Adrenal gland (tissue), 9 donors: ENCODE measurements at regions not wholly inside any gene's neighbourhood (a gene's known extent, or its start where the extent isn't known, plus 50 kb on each side); places are given as distances from the start of the nearest gene placed in this dataset.
"Not testable (repeated sequence)": the region's sequence is repeated elsewhere in the genome, so short reads cannot be mapped to it uniquely, and the experiment has no call there.

Source experiments
- DNase-seq, 7 donors: peaks; one replicate each; pipeline ENCODE4 v3.0.0-alpha.2; 2019 to 2020
- H3K27ac ChIP-seq, 5 donors: fragments of 200-600 bp; sonication (generic) in 4 of 5; 1 replicate in 3 of 5; 2 replicates in 2 of 5; pipeline versions ENCODE4 v1.5.1 to v1.8.0; 2016 to 2020; ENCODE audit warnings: mild to moderate bottlenecking in 1 of 5
- H3K27me3 ChIP-seq: fragments of 200-600 bp; 2 replicates; pipeline ENCODE4 v1.8.0; 2021
- H3K36me3 ChIP-seq, 2 donors: fragments of 200-600 bp; replicated peaks in 1 of 2; 1 replicate in 1 of 2; 2 replicates in 1 of 2; pipeline versions ENCODE4 v1.5.1 to v1.8.0; 2018 to 2022
- H3K4me1 ChIP-seq, 2 donors: fragments of 200-600 bp; replicated peaks in 1 of 2; 1 replicate in 1 of 2; 2 replicates in 1 of 2; pipeline versions ENCODE4 v1.5.1 to v1.8.0; 2018 to 2021
- H3K4me3 ChIP-seq, 4 donors: fragments of 200-600 bp; sonication (generic) in 3 of 4; one replicate each; pipeline ENCODE4 v1.5.1; 2016 to 2018
- H3K9me3 ChIP-seq, 3 donors: fragments of 200-600 bp; sonication (generic) in 1 of 3; replicated peaks in 1 of 3; 1 replicate in 2 of 3; 2 replicates in 1 of 3; pipeline versions ENCODE4 v1.5.1 to v1.8.0; 2016 to 2021
- CTCF ChIP-seq, 6 experiments: fragments of 450-650 bp in 4 of 6; fragments of 200-600 bp in 2 of 6; sonication (generic) in 1 of 6; IDR thresholded peaks; 1 replicate in 5 of 6; 2 replicates in 1 of 6; pipeline versions ENCODE4 v1.5.1 to v1.8.0; 2016 to 2021; ENCODE audit warnings: antibody characterized with exemption in 6 of 6, mild to moderate bottlenecking in 2 of 6, moderate library complexity in 1 of 6
- POLR2A ChIP-seq, 2 donors: fragments of 450-650 bp; IDR thresholded peaks; one replicate each; pipeline ENCODE4 v1.6.1; 2017; ENCODE audit warnings: antibody characterized with exemption in 2 of 2, mild to moderate bottlenecking in 2 of 2, moderate library complexity in 1 of 2
- WGBS, 4 donors: extraction: QIAGEN DNeasy Blood & Tissue Kit in 2 of 4; methylation state at CpG; one replicate each; pipeline versions ENCODE4 v1.1.5 to v1.1.7; 2013 to 2017; 5-methylcytosine and 5-hydroxymethylcytosine counted together
- intact Hi-C, 2 donors: fragments of 100-400 bp; cut with DNase I; formaldehyde crosslinking; loops; one replicate each; pipeline versions ENCODE4 v1.14.1 to v1.15.0; 2022 to 2023
- donor health status: healthy with polysubstance abuse.
- donor health status: Bipolar disorder and iron deficiency.
- donor health status: DM: yes; HTN: yes; CAD: no.
- donor health status: DM: no; HTN: no; CAD: no.
- donor health status: DM: no; HTN: no; CAD: no.

- TF ChIP-seq CTCF (IDR thresholded peaks at IDR 0.05) (no peak), POLR2A (IDR thresholded peaks at IDR 0.05) (no peak)
- no peaks in the 10 kb centered on the region for H3K4me1 ChIP-seq
- H3K4me3 ChIP-seq: no peak overlapping the region
- H3K27me3 ChIP-seq: no peaks in the 10 kb centered on the region
- 56 to 81% (median 68%) methylated on average over 7 of the region's 7 CpGs for WGBS, 4 donors
- intact Hi-C loops: no loop called here
- H3K9me3 ChIP-seq: no peaks in the 10 kb centered on the region
- H3K36me3 ChIP-seq: no peaks in the 10 kb centered on the region
- DNase-seq: no peak
- H3K27ac ChIP-seq: no peak overlapping the region
These were observed 188.1 kb upstream of the ETV3 start for GRCh38 chr1:157326173-157326859.

GRCh38 chr1:157325220-157325619 is 187.0 kb upstream of the ETV3 start:
- H3K4me1 ChIP-seq: no peaks in the 10 kb centered on the region
- no peak overlapping the region for H3K4me3 ChIP-seq
- intact Hi-C loops: no loop called here
- no peaks in the 10 kb centered on the region for H3K27me3 ChIP-seq
- TF ChIP-seq POLR2A (IDR thresholded peaks at IDR 0.05): no peak
- TF ChIP-seq CTCF (IDR thresholded peaks at IDR 0.05): no peak
- H3K9me3 ChIP-seq: no peaks in the 10 kb centered on the region
- no peaks in the 10 kb centered on the region for H3K36me3 ChIP-seq
- no peak overlapping the region for H3K27ac ChIP-seq
- no peak for DNase-seq
- 16 to 43% (median 20%) methylated on average over 1 of the region's 1 CpG for WGBS, 4 donors

- H3K4me1 ChIP-seq, H3K27me3 ChIP-seq, H3K36me3 ChIP-seq, intact Hi-C loops, DNase-seq, H3K9me3 ChIP-seq, H3K4me3 ChIP-seq, H3K27ac ChIP-seq: not testable (repeated sequence)
- WGBS, 4 donors: 85 to 100% (median 91%) methylated on average over 1 of the region's 1 CpG
These were observed 183.8 kb upstream of the ETV3 start for GRCh38 chr1:157321972-157322371.

- H3K9me3 ChIP-seq: no peaks in the 10 kb centered on the region
- intact Hi-C loops: no loop called here
- WGBS, 4 donors: 89 to 94% (median 91%) methylated on average over 5 of the region's 5 CpGs
- DNase-seq: no peak
- no peak overlapping the region for H3K27ac ChIP-seq
- no peaks in the 10 kb centered on the region for H3K27me3 ChIP-seq
- H3K4me3 ChIP-seq: no peak overlapping the region
- H3K4me1 ChIP-seq: no peaks in the 10 kb centered on the region
- no peaks in the 10 kb centered on the region for H3K36me3 ChIP-seq
- TF ChIP-seq CTCF (IDR thresholded peaks at IDR 0.05) (no peak), POLR2A (IDR thresholded peaks at IDR 0.05) (no peak)
These were observed 181.4 kb upstream of the ETV3 start for GRCh38 chr1:157319567-157319966.

GRCh38 chr1:157317229-157317628 is 179.0 kb upstream of the ETV3 start:
- intact Hi-C loops: not testable (repeated sequence)
- 93 to 97% (median 95%) methylated on average over 2 of the region's 2 CpGs for WGBS, 4 donors

More at GRCh38 chr1:157317229-157317628, 179.0 kb upstream of the ETV3 start:
- not testable (repeated sequence) for DNase-seq, H3K4me3 ChIP-seq, H3K27ac ChIP-seq, H3K36me3 ChIP-seq, H3K9me3 ChIP-seq, H3K27me3 ChIP-seq, H3K4me1 ChIP-seq
